ENCODE measurements at regions not wholly inside any gene's neighbourhood (a gene's known extent, or its start where the extent isn't known, plus 50 kb on each side); places are given as distances from the start of the nearest gene placed in this dataset.
A peak's percentile ranks its signal among the peaks of the same experiment; 100 is the strongest.
"Not testable (repeated sequence)": the region's sequence is repeated elsewhere in the genome, so short reads cannot be mapped to it uniquely, and the experiment has no call there.

DNA sequence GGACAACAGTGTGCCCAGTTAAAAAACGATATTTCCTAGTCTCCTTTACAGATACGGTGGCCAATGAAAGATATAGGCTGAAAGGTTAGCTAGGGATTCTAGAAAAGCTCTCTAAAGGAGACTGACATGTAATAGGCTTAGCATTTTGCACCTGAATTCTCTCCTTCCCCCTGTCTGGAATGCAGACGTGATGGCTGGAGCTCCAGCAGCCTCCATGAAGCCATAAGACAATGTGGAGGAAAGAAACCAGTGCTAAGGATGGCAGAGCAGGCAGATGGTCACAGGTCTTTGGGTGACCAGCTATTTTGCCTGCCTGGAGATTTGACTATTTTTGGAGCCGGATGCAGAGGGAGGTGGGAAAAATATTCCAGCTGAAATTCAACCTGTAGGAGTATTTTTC is 286.2 kb upstream of the PLGLB2 start:
- POLR2A ChIA-PET; H3K36me3 ChIP-seq (ENCODE audit: control insufficient read depth in 2 of 2, insufficient read depth in 1 of 2, low read length in 2 of 2); CTCF ChIA-PET: not testable (repeated sequence)

DNA sequence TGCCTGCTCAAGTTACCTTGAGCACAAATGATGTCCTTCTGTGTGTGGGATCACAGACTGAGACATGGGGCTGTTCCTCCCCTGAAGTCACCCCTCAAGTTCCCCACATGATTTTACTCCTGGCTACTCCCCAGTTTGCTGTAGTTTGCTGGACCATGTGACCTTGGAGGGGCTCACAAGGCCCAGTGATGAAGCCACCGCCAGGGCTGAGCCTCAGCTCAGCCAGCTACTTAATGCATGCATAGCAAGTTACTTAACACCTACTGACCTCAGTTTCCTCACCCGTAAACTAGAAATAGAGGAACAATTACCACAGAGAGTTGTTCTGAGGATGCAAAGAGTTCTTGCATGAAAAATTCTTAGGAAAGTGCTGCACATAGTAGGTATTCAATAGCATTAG is 283.7 kb upstream of the PLGLB2 start:
- H3K9me3 ChIP-seq (ENCODE audit: control insufficient read depth, insufficient read depth, low read depth, low read length); H3K36me3 ChIP-seq (ENCODE audit: control insufficient read depth in 2 of 2, insufficient read depth in 1 of 2, low read length in 2 of 2); H3K4me3 ChIP-seq (ENCODE audit: low read depth, low read length); H3K27ac ChIP-seq (ENCODE audit: extremely low read depth, low read depth, low read length); H3K4me1 ChIP-seq (ENCODE audit: control insufficient read depth, insufficient read depth, low read length); POLR2A ChIA-PET; CTCF ChIA-PET: not testable (repeated sequence)

More for the DNA sequence above, 286.2 kb upstream of the PLGLB2 start:
- not testable (repeated sequence) for H3K4me3 ChIP-seq (ENCODE audit: low read depth, low read length); H3K4me1 ChIP-seq (ENCODE audit: control insufficient read depth, insufficient read depth, low read length); H3K27ac ChIP-seq (ENCODE audit: extremely low read depth, low read depth, low read length); H3K9me3 ChIP-seq (ENCODE audit: control insufficient read depth, insufficient read depth, low read depth, low read length)

DNA sequence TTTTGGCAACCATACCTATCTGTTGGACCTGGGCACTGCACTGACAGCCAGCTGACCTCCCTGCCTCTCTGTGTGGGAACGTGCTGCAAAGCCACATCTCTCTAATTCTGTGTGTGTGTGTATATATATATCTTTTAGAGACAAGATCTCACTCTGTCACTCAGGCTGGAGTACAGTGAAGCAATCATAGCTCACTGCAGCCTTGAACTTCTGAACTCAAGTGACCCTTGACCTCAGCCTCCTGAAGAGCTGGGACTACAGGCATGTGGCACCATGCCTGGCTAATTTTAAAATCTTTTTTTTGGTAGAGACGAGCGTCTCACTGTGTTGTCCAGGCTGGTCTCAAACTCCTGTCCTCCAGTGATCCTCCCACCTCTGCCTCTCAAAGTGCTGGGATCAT is 282.2 kb upstream of the PLGLB2 start:
- POLR2A ChIA-PET; H3K9me3 ChIP-seq (ENCODE audit: control insufficient read depth, insufficient read depth, low read depth, low read length); CTCF ChIA-PET; H3K4me3 ChIP-seq (ENCODE audit: low read depth, low read length); H3K27ac ChIP-seq (ENCODE audit: extremely low read depth, low read depth, low read length); H3K4me1 ChIP-seq (ENCODE audit: control insufficient read depth, insufficient read depth, low read length); H3K36me3 ChIP-seq (ENCODE audit: control insufficient read depth in 2 of 2, insufficient read depth in 1 of 2, low read length in 2 of 2): not testable (repeated sequence)

DNA sequence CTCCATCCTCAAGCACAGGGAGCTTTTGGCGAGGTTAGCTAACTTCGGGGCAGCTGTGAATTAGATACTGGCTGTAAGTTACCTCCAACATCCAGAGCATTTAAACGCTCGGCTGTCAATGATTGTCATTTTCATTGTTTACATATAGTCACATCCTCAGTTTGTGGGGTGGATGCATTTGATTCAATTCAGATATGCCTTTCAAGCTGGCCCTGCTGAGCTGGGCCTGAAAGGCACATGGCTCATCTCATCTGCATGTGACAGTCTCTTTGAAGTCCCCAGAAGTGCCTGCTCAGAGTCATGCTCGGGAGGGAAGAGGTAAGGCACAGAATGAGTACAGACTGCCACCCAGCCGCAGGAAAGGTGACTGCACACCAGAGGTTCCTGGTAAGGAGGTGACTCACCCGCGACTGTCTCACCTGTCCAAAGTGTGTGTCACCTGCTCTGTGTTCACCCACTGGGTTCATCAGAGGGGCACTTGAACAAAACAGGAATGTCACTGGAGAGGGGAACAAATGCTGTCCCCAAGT is 281.2 kb upstream of the PLGLB2 start:
- H3K4me1 ChIP-seq (ENCODE audit: control insufficient read depth, insufficient read depth, low read length); POLR2A ChIA-PET; CTCF ChIA-PET; H3K27ac ChIP-seq (ENCODE audit: extremely low read depth, low read depth, low read length); H3K4me3 ChIP-seq (ENCODE audit: low read depth, low read length); H3K9me3 ChIP-seq (ENCODE audit: control insufficient read depth, insufficient read depth, low read depth, low read length); H3K36me3 ChIP-seq (ENCODE audit: control insufficient read depth in 2 of 2, insufficient read depth in 1 of 2, low read length in 2 of 2): not testable (repeated sequence)

DNA sequence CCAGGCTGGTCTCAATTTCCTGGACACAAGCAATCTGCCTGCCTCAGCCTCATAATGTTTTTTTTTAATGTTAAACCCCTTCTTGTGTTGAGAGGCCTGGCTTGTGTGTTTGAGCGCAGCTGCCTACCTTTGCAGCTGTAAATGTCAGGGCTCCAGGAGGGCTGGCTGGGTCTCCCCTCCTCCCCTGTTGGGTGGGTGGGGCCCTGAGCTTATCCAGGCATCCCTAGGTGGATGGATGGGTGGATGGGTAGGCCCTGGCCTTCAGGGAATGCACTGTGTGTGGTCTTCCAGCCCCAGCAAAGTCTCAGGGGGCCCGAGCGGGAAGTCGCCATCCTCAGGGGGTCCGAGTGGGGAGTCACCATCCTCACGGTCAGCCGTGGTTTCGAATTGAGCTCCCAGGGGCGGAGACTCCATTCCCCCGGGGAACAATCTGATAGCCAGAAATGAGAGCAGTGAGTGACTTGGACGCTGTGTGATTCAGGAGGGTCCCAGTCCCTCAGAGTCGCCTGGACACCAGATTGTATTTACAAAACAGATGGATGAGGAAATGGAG is 279.4 kb upstream of the PLGLB2 start:
- H3K4me1 ChIP-seq (ENCODE audit: control insufficient read depth, insufficient read depth, low read length); H3K9me3 ChIP-seq (ENCODE audit: control insufficient read depth, insufficient read depth, low read depth, low read length); H3K36me3 ChIP-seq (ENCODE audit: control insufficient read depth in 2 of 2, insufficient read depth in 1 of 2, low read length in 2 of 2); H3K27ac ChIP-seq (ENCODE audit: extremely low read depth, low read depth, low read length); H3K4me3 ChIP-seq (ENCODE audit: low read depth, low read length); POLR2A ChIA-PET: not testable (repeated sequence)
- peak; percentile 42; the same call in 1 of the 2 replicates for TF ChIP-seq GLIS1 (tag by site-specific recombination; IDR thresholded peaks at IDR 0.05)
- peak; percentile 69 for TF ChIP-seq ZIC2 (tag by site-specific recombination; IDR thresholded peaks at IDR 0.05)
- CTCF ChIA-PET = interaction anchor here (0.6 kb wide), 1 partner anchor 10 kb away, joined by 3 read pairs; no protein-coding TSS in a partner anchor

DNA sequence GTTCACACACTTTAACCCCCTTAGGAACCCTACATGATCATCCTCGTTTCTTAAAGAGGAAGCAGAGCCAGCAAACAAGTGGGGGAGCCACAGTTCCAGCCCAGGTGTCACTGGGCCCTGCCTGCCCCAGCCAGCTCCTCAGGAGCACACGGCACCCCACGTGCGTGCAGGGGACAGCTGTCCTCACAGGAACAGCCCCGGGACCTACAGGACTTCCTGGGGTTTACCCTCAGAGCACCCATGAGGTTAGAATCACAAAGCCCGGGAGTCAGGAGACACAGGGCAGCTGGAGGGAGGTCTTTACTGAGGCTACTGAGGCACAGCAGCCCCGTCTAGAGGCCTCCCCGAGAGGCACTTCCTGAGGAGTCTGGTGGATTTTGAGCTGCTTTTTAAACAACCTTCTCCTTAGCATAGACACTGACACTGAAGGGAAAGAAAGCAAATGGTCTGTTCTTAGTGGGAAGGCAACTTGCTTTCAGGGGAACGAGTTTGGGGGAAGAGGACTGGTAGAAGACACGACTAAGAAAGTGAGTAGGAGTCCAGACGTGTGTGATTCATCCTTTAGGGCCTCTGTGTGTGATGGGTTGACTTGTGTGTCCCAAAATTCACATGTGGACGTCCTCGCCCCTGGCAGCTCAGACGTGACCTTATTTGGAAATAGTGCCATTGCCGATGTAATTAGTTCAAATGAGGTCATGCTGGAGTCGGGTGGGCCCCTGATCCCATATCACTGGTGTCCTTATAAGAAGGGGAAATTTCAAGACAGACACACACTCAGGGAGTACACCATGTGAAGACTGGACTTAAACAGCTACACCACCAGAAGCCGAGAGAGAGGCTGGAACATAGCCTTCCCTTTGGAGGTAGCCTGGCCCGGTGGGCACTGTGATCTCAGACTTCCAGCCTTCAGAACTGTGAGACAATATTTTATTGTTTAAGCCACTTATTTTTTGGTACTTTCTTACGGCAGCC is 278.4 kb upstream of the PLGLB2 start:
- H3K36me3 ChIP-seq (ENCODE audit: control insufficient read depth in 2 of 2, insufficient read depth in 1 of 2, low read length in 2 of 2); H3K4me1 ChIP-seq (ENCODE audit: control insufficient read depth, insufficient read depth, low read length); H3K27ac ChIP-seq (ENCODE audit: extremely low read depth, low read depth, low read length); CTCF ChIA-PET; POLR2A ChIA-PET; H3K9me3 ChIP-seq (ENCODE audit: control insufficient read depth, insufficient read depth, low read depth, low read length); H3K4me3 ChIP-seq (ENCODE audit: low read depth, low read length): not testable (repeated sequence)
- peak; percentile 20; the same call in 1 of the 2 replicates for TF ChIP-seq ZIC2 (tag by site-specific recombination; IDR thresholded peaks at IDR 0.05)

DNA sequence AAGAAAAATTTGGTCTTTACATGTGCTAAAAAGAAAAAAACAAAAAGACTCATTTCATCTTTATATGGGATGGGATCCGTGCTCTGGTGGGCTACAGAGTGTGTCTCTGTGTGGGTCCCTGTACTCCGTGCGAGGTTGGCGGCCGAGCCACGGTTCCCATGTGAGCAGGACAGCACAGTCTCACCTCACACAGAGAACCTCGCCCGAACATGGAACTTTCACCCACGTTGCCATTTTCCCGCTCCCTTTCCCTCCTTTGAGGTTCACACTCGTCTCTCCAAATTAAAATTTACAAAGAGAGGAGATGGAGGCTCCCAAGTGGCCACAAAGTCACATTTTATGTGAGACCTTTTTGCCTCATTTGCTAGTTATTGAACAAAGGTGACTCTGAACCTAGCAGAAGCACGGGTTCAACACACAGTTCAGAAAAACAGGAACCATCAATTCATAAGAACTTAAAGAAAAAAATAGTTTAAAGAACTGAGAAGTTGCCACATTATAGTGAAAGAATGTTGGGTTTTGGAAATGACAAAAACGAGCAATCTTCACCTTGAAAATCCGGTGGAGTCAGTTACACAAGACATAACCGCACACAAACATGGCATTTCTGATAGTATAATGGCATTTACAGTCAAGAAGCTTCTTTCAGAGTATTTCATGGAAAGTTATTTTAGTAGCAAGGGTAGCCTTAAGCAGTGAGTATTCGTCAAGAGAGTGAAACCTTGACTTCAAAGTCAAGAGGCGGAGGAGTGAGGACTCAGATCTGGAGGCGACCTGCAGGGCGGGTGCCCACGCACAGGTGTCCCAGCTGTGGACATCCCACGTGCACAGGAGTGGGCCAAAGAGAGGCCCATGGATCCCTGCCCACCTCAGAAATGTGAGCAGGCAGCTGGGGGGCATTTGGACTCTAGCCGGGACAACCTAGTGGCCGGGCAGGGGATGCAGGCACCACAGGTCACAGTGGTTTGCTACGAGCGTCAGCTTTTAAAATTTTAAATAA is 277.2 kb upstream of the PLGLB2 start:
- CTCF ChIA-PET; H3K36me3 ChIP-seq (ENCODE audit: control insufficient read depth in 2 of 2, insufficient read depth in 1 of 2, low read length in 2 of 2); H3K9me3 ChIP-seq (ENCODE audit: control insufficient read depth, insufficient read depth, low read depth, low read length); POLR2A ChIA-PET; H3K4me1 ChIP-seq (ENCODE audit: control insufficient read depth, insufficient read depth, low read length); H3K27ac ChIP-seq (ENCODE audit: extremely low read depth, low read depth, low read length); H3K4me3 ChIP-seq (ENCODE audit: low read depth, low read length): not testable (repeated sequence)
- TF ChIP-seq EGR2 (tag by site-specific recombination; IDR thresholded peaks at IDR 0.05; ENCODE audit: low read depth) = 0 out of 2 replicates have a peak, but pooled peaks have one; percentile 19

DNA sequence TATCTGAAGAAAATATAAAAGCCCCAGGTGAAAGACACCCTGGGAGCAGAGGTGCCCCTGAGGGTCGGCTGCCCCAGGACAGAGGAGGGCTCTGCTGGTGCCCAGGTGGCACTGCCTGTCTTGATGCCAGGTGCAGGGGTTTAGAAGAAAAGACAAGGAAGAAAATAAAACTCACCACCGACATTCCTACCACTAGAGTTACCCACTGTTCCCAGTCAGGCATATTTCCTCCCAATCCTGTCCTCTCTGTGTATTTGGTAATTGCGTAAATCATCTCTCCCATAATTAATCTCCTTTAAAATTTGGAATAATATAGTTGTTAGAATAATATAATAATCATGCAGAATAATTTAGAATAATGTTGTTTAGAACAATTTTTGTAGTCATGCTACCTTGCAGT is 276.4 kb upstream of the PLGLB2 start:
- H3K9me3 ChIP-seq (ENCODE audit: control insufficient read depth, insufficient read depth, low read depth, low read length); H3K27ac ChIP-seq (ENCODE audit: extremely low read depth, low read depth, low read length); H3K4me3 ChIP-seq (ENCODE audit: low read depth, low read length); POLR2A ChIA-PET; H3K36me3 ChIP-seq (ENCODE audit: control insufficient read depth in 2 of 2, insufficient read depth in 1 of 2, low read length in 2 of 2); H3K4me1 ChIP-seq (ENCODE audit: control insufficient read depth, insufficient read depth, low read length); CTCF ChIA-PET: not testable (repeated sequence)

DNA sequence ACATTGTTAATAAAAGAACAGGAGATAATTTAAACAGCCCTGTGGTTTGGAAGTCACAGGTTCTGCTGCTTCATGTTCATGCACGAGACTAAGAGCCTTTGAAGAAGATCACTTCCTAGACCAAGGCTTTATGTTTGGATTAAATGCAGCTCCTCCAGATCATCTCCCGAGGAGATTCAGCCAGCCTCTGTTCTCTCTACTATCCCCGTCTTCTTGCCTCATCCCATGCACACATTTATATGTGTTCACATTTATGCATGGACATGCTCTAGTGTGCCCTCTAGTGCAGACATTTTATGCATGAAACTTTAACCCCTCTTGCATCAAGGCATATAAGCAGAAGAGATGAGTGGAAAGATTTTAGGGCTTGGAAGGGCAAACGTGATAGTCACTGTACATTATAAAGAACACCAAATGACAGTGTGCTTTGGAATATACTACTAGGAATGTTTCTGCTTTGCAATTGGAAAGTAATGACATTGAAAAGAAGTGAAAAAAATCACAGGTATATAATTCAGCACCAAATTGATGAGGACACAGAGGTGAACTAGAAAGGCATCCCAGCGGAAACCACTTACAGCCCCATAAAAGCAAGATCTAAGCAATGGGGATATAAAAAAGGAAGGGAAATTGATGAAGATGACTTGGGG is 271.5 kb upstream of the PLGLB2 start:
- H3K4me3 ChIP-seq (ENCODE audit: low read depth, low read length); H3K27ac ChIP-seq (ENCODE audit: extremely low read depth, low read depth, low read length); POLR2A ChIA-PET; H3K36me3 ChIP-seq (ENCODE audit: control insufficient read depth in 2 of 2, insufficient read depth in 1 of 2, low read length in 2 of 2); H3K9me3 ChIP-seq (ENCODE audit: control insufficient read depth, insufficient read depth, low read depth, low read length); CTCF ChIA-PET; H3K4me1 ChIP-seq (ENCODE audit: control insufficient read depth, insufficient read depth, low read length): not testable (repeated sequence)
